Heart left ventricle (tissue), 13 donors: ENCODE measurements at regions not wholly inside any gene's neighbourhood (a gene's known extent, or its start where the extent isn't known, plus 50 kb on each side); places are given as distances from the start of the nearest gene placed in this dataset.

Experiments
- CTCF ChIP-seq, 12 donors: fragments of 200-600 bp; sonication (generic) in 4 of 12; IDR thresholded peaks; one replicate each; pipeline versions ENCODE4 v1.5.0 to v1.8.0; 2018 to 2022; ENCODE audit warnings: antibody characterized with exemption in 12 of 12, mild to moderate bottlenecking in 5 of 12
- POLR2A ChIP-seq, 2 donors: fragments of 450-650 bp; IDR thresholded peaks; one replicate each; pipeline ENCODE4 v1.6.1; 2017; ENCODE audit warnings: antibody characterized with exemption in 2 of 2, mild to moderate bottlenecking in 2 of 2, moderate library complexity in 2 of 2
- donor health status: ischemic (EF 13 %, LVEDD 7.1; RV severe dilation, severe dysfunction).
- donor health status: DM: no; HTN: yes; CAD: no.
- donor health status: DM: no; HTN: no; CAD: no.
- donor health status: ischemic (EF 25% LVEDD 6.9; RV normal size, moderate dysfunction).
- donor health status: ischemic (EF 25% LVEDD 5.7; RV mildly dilated, moderate dysfunction).
- donor health status: ischemic (EF 35%, LVEDD 5.7; RV mildly dilated, moderate dysfunction).
- donor health status: nonischemic (EF 11% LVEDD 7.7; RV severe dilation, severe dysfunction).
- donor health status: DM: yes; HTN: yes; CAD: no.
- donor health status: PGD.
- donor health status: ischemic (EF 29% LVEDD 5.4; RV normal size, mild dysfunction).
- donor health status: nonischemic (EF 23%, LVEDD 6.1; RV moderate dilation, normal function).

- TF ChIP-seq CTCF (IDR thresholded peaks at IDR 0.05) (no peak), POLR2A (IDR thresholded peaks at IDR 0.05) (no peak)
Measured at GRCh38 chrX:5575407-5575806, 653.3 kb downstream of the NLGN4X start.
